ENCODE measurements at regions not wholly inside any gene's neighbourhood (a gene's known extent, or its start where the extent isn't known, plus 50 kb on each side); places are given as distances from the start of the nearest gene placed in this dataset.

DNA sequence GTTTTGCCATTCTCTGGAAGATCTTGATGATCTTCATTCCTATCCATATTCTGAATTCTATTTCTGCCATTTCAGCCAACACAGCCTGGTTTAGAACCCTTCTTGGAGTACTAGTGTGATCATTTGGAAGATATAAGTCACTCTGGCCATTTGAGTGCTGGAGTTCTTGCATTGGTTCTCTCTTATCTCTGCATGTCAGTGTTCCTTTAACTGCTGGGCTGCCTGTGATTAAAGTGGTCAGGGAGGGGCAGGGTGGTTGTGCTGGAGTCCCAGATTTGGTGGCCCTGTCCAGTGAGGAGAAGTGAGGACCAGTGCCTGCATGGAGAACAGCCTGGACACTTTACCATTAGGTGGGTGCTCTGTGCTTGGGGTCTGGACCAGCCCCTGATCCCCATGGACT is 173.0 kb downstream of the SOD2 start:
- no peak for TF ChIP-seq TAF1 (IDR thresholded peaks at IDR 0.05; ENCODE audit: borderline replicate concordance, low read depth, low read length)
- no peak for TF ChIP-seq POLR2A (IDR thresholded peaks at IDR 0.05; ENCODE audit: low read depth, low read length)
